Neural progenitor cell (in vitro differentiated cells): ENCODE measurements at regions not wholly inside any gene's neighbourhood (a gene's known extent, or its start where the extent isn't known, plus 50 kb on each side); places are given as distances from the start of the nearest gene placed in this dataset.

Experiments
- DNase-seq: peaks from one replicate; pipeline ENCODE4 v3.0.0-alpha.2; 2016; ENCODE audit warnings: low spot score
- H2AFZ ChIP-seq: fragments of 200-600 bp; sonication (generic); replicated peaks from 2 replicates; pipeline ENCODE4 v1.6.1; 2016; ENCODE audit warnings: antibody characterized with exemption
- H3F3A ChIP-seq: fragments of 200-600 bp; sonication (generic); 2 replicates; pipeline ENCODE4 v1.6.1; 2016; ENCODE audit warnings: antibody characterized with exemption, low read depth
- H3K27ac ChIP-seq: fragments of 200-600 bp; sonication (generic); 2 replicates; pipeline ENCODE4 v1.5.1; 2016; ENCODE audit warnings: mild to moderate bottlenecking
- H3K27me3 ChIP-seq: fragments of 200-600 bp; sonication (generic); 2 replicates; pipeline ENCODE4 v1.6.1; 2016; ENCODE audit warnings: mild to moderate bottlenecking, moderate library complexity
- H3K36me3 ChIP-seq: fragments of 200-600 bp; sonication (generic); 2 replicates; pipeline ENCODE4 v1.5.1; 2016
- H3K4me1 ChIP-seq: fragments of 200-600 bp; sonication (generic); 2 replicates; pipeline ENCODE4 v1.6.1; 2016; ENCODE audit warnings: mixed run types
- H3K4me2 ChIP-seq: fragments of 200-600 bp; sonication (generic); 2 replicates; pipeline ENCODE4 v1.6.1; 2016
- H3K4me3 ChIP-seq: fragments of 200-600 bp; sonication (generic); 2 replicates; pipeline ENCODE4 v1.5.1; 2016
- H3K79me2 ChIP-seq: fragments of 200-600 bp; sonication (generic); 2 replicates; pipeline ENCODE4 v1.6.1; 2016; ENCODE audit warnings: low read depth
- H3K9ac ChIP-seq: fragments of 200-600 bp; sonication (generic); 2 replicates; pipeline ENCODE4 v1.6.1; 2016
- H3K9me3 ChIP-seq: fragments of 200-600 bp; sonication (generic); 2 replicates; pipeline ENCODE4 v1.5.1; 2016; ENCODE audit warnings: low read depth
- H4K20me1 ChIP-seq: fragments of 200-600 bp; sonication (generic); 2 replicates; pipeline ENCODE4 v1.6.1; 2016; ENCODE audit warnings: low read depth
- H3K27ac Mint-ChIP-seq: 3 replicates; pipeline ENCODE4 v1.8.0; 2021; ENCODE audit warnings: mixed read lengths
- H3K27me3 Mint-ChIP-seq: 2 replicates; pipeline ENCODE4 v1.8.0; 2022; ENCODE audit warnings: low read depth, mild to moderate bottlenecking, inconsistent platforms, moderate library complexity, mixed read lengths; ENCODE audit not compliant: insufficient read depth
- H3K36me3 Mint-ChIP-seq: 3 replicates; pipeline ENCODE4 v1.8.0; 2021; ENCODE audit warnings: mixed read lengths
- H3K4me1 Mint-ChIP-seq: 3 replicates; pipeline ENCODE4 v1.8.0; 2021; ENCODE audit warnings: mixed read lengths
- H3K4me3 Mint-ChIP-seq: 3 replicates; pipeline ENCODE4 v1.8.0; 2021; ENCODE audit warnings: mild to moderate bottlenecking, moderate library complexity, mixed read lengths
- H3K9me3 Mint-ChIP-seq: 3 replicates; pipeline ENCODE4 v1.8.0; 2020; ENCODE audit warnings: mixed read lengths
- EZH2 ChIP-seq: fragments of 200-600 bp; sonication (generic); IDR thresholded peaks from 2 replicates; pipeline ENCODE4 v1.6.1; 2017; ENCODE audit warnings: antibody characterized with exemption, mild to moderate bottlenecking, moderate library complexity
- EZH2phosphoT487 ChIP-seq: fragments of 200-600 bp; sonication (generic); IDR thresholded peaks from 2 replicates; pipeline ENCODE4 v1.6.1; 2017; ENCODE audit warnings: antibody characterized with exemption
- TF ChIP-seq, protein P1 (sequence below): fragments of 200-600 bp; sonication (generic); IDR thresholded peaks from 2 replicates; pipeline ENCODE4 v1.5.1; 2017; ENCODE audit warnings: antibody characterized with exemption, mild to moderate bottlenecking

- Histone ChIP-seq H3K4me1 (no peaks in the 10 kb centered on the region), H3F3A (no peaks in the 10 kb centered on the region), H2AFZ (no peak overlapping the region), H4K20me1 (no peaks in the 10 kb centered on the region), H3K9me3 (peaks cover 9% of the 10 kb centered on the region), H3K9ac (no peak overlapping the region), H3K36me3 (no peaks in the 10 kb centered on the region), H3K27me3 (no peaks in the 10 kb centered on the region), H3K79me2 (no peaks in the 10 kb centered on the region), H3K4me2 (no peak overlapping the region), H3K4me3 (no peak overlapping the region), H3K27ac (no peak overlapping the region)
- Mint-ChIP-seq H3K27me3 (no peaks in the 10 kb centered on the region), H3K36me3 (no peaks in the 10 kb centered on the region), H3K4me1 (no peaks in the 10 kb centered on the region), H3K4me3 (no peak overlapping the region), H3K9me3 (no peaks in the 10 kb centered on the region), H3K27ac (no peak overlapping the region)
- no peak for TF ChIP-seq EZH2phosphoT487
- TF ChIP-seq, protein P1, sequence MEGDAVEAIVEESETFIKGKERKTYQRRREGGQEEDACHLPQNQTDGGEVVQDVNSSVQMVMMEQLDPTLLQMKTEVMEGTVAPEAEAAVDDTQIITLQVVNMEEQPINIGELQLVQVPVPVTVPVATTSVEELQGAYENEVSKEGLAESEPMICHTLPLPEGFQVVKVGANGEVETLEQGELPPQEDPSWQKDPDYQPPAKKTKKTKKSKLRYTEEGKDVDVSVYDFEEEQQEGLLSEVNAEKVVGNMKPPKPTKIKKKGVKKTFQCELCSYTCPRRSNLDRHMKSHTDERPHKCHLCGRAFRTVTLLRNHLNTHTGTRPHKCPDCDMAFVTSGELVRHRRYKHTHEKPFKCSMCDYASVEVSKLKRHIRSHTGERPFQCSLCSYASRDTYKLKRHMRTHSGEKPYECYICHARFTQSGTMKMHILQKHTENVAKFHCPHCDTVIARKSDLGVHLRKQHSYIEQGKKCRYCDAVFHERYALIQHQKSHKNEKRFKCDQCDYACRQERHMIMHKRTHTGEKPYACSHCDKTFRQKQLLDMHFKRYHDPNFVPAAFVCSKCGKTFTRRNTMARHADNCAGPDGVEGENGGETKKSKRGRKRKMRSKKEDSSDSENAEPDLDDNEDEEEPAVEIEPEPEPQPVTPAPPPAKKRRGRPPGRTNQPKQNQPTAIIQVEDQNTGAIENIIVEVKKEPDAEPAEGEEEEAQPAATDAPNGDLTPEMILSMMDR, result no peak
- TF ChIP-seq EZH2, result no peak
- DNase-seq, result no peak
Observed at GRCh38 chrX:131146702-131147101, 88.6 kb downstream of the ARHGAP36 start.
